OCI-LY3 (cell line): ENCODE measurements at regions not wholly inside any gene's neighbourhood (a gene's known extent, or its start where the extent isn't known, plus 50 kb on each side); places are given as distances from the start of the nearest gene placed in this dataset.
"Not testable (repeated sequence)": the region's sequence is repeated elsewhere in the genome, so short reads cannot be mapped to it uniquely, and the experiment has no call there.

Experiments
- H2AFZ ChIP-seq: fragments of 200-600, 300-600 bp; shearing (Covaris generic); 2 replicates; pipeline ENCODE4 v1.6.0; 2014; ENCODE audit warnings: antibody characterized with exemption, low read depth, low read length
- H3K27ac ChIP-seq: fragments of 200-600, 300-600 bp; sonication (generic); 2 replicates; pipeline ENCODE4 v1.5.1; 2014; ENCODE audit warnings: mild to moderate bottlenecking, low read length, moderate library complexity, mixed read lengths
- H3K27me3 ChIP-seq: fragments of 200-600, 300-600 bp; sonication (generic); 2 replicates; pipeline ENCODE4 v1.6.1; 2014; ENCODE audit warnings: low read depth, low read length, mixed read lengths
- H3K36me3 ChIP-seq: fragments of 200-600, 300-600 bp; sonication (generic); replicated peaks from 2 replicates; pipeline ENCODE3; 2014; ENCODE audit warnings: low read depth, low read length, mixed read lengths
- H3K4me1 ChIP-seq: fragments of 300-600, 200-600 bp; sonication (generic); 2 replicates; pipeline ENCODE4 v1.6.1; 2014; ENCODE audit warnings: low read length, mixed read lengths
- H3K4me2 ChIP-seq: fragments of 200-600, 300-600 bp; sonication (generic); 2 replicates; pipeline ENCODE4 v1.6.1; 2014; ENCODE audit warnings: low read length, mixed read lengths
- H3K4me3 ChIP-seq: fragments of 300-600, 200-600 bp; sonication (generic); 2 replicates; pipeline ENCODE4 v1.5.1; 2014; ENCODE audit warnings: antibody characterized with exemption, mild to moderate bottlenecking, low read length, moderate library complexity
- H3K79me2 ChIP-seq: fragments of 300-600, 200-600 bp; shearing (Covaris generic); 2 replicates; pipeline ENCODE4 v1.6.1; 2014; ENCODE audit warnings: mild to moderate bottlenecking, low read length, mixed read lengths
- H3K9ac ChIP-seq: fragments of 300-600, 200-600 bp; shearing (Covaris generic); 2 replicates; pipeline ENCODE4 v1.6.0; 2014; ENCODE audit warnings: mild to moderate bottlenecking, low read length, moderate library complexity
- H3K9me3 ChIP-seq: fragments of 200-600, 300-600 bp; shearing (Covaris generic); 2 replicates; pipeline ENCODE4 v1.6.1; 2014; ENCODE audit warnings: low read length, mixed read lengths; ENCODE audit not compliant: insufficient read depth
- H4K20me1 ChIP-seq: fragments of 200-600, 300-600 bp; sonication (generic); 2 replicates; pipeline ENCODE4 v1.6.1; 2016; ENCODE audit warnings: low read length, mixed read lengths; ENCODE audit not compliant: insufficient read depth
- EZH2phosphoT487 ChIP-seq: fragments of 200-600 bp; shearing (Covaris generic); IDR thresholded peaks from 2 replicates; pipeline ENCODE4 v1.6.1; 2018; ENCODE audit warnings: antibody characterized with exemption, mixed run types, low read depth
- TF ChIP-seq, protein P1 (sequence below): fragments of 200-600, 300-600 bp; sonication (generic); IDR thresholded peaks from 2 replicates; pipeline ENCODE4 v1.5.1; 2014; ENCODE audit warnings: antibody characterized with exemption, low read length, low read depth

DNA sequence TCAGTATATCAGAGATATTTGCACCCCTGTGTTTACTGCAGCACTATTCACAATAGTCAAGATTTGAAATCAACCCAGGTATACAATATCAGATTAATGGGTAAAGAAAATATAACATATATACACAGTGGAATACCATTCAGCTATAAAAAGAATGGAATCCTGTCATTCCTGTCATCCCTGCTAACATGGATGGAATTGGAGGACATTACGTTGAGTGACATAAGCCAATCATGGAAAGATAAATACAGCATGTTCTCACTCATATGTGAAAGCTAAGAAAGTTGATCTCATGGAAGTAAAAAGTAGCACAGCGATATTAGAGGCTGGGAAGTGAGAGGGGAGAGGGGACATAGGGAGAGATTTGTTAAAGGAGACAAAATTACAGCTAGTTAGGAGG is 171.0 kb downstream of the ARL5B start:
- Histone ChIP-seq H3K27me3 (no peaks in the 10 kb centered on the region), H3K79me2 (no peaks in the 10 kb centered on the region), H3K27ac (no peak overlapping the region), H4K20me1 (no peaks in the 10 kb centered on the region), H2AFZ (no peak overlapping the region), H3K9me3 (no peaks in the 10 kb centered on the region), H3K36me3 (no peaks in the 10 kb centered on the region), H3K9ac (no peak overlapping the region), H3K4me1 (no peaks in the 10 kb centered on the region), H3K4me3 (no peak overlapping the region), H3K4me2 (no peak overlapping the region)
- TF ChIP-seq, protein P1, sequence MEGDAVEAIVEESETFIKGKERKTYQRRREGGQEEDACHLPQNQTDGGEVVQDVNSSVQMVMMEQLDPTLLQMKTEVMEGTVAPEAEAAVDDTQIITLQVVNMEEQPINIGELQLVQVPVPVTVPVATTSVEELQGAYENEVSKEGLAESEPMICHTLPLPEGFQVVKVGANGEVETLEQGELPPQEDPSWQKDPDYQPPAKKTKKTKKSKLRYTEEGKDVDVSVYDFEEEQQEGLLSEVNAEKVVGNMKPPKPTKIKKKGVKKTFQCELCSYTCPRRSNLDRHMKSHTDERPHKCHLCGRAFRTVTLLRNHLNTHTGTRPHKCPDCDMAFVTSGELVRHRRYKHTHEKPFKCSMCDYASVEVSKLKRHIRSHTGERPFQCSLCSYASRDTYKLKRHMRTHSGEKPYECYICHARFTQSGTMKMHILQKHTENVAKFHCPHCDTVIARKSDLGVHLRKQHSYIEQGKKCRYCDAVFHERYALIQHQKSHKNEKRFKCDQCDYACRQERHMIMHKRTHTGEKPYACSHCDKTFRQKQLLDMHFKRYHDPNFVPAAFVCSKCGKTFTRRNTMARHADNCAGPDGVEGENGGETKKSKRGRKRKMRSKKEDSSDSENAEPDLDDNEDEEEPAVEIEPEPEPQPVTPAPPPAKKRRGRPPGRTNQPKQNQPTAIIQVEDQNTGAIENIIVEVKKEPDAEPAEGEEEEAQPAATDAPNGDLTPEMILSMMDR = no peak
- no peak for TF ChIP-seq EZH2phosphoT487

GRCh38 chr10:18856623-18857022 is 192.0 kb upstream of the MALRD1 start:
- H3K79me2 ChIP-seq, H3K9ac ChIP-seq, H3K4me2 ChIP-seq, H3K27me3 ChIP-seq, H4K20me1 ChIP-seq, H3K4me1 ChIP-seq, H3K27ac ChIP-seq, H3K36me3 ChIP-seq, H2AFZ ChIP-seq, H3K4me3 ChIP-seq, H3K9me3 ChIP-seq: not testable (repeated sequence)

- H3K4me2 ChIP-seq = no peak overlapping the region
- no peak for TF ChIP-seq EZH2phosphoT487
- TF ChIP-seq, protein P1 = no peak
- H3K9ac ChIP-seq = no peak overlapping the region
- H3K4me1 ChIP-seq = no peaks in the 10 kb centered on the region
- no peak overlapping the region for H3K27ac ChIP-seq
- H3K27me3 ChIP-seq = no peaks in the 10 kb centered on the region
- H4K20me1 ChIP-seq = no peaks in the 10 kb centered on the region
- H2AFZ ChIP-seq = no peak overlapping the region
- no peaks in the 10 kb centered on the region for H3K79me2 ChIP-seq
- H3K36me3 ChIP-seq = no peaks in the 10 kb centered on the region
- no peak overlapping the region for H3K4me3 ChIP-seq
- H3K9me3 ChIP-seq = no peaks in the 10 kb centered on the region
Observed at GRCh38 chr10:18859659-18860058, 188.9 kb upstream of the MALRD1 start.

- H2AFZ ChIP-seq = no peak overlapping the region
Observed at GRCh38 chr10:18860186-18860585, 188.4 kb upstream of the MALRD1 start.

More at GRCh38 chr10:18860186-18860585, 188.4 kb upstream of the MALRD1 start:
- Histone ChIP-seq H3K27ac (no peak overlapping the region), H3K4me2 (no peak overlapping the region), H3K27me3 (no peaks in the 10 kb centered on the region), H4K20me1 (no peaks in the 10 kb centered on the region), H3K9ac (no peak overlapping the region), H3K4me3 (no peak overlapping the region), H3K9me3 (no peaks in the 10 kb centered on the region), H3K79me2 (no peaks in the 10 kb centered on the region), H3K36me3 (no peaks in the 10 kb centered on the region), H3K4me1 (no peaks in the 10 kb centered on the region)
- TF ChIP-seq EZH2phosphoT487 = no peak
- TF ChIP-seq, protein P1 = no peak
